Endothelial cell of umbilical vein (primary cell): ENCODE measurements at regions not wholly inside any gene's neighbourhood (a gene's known extent, or its start where the extent isn't known, plus 50 kb on each side); places are given as distances from the start of the nearest gene placed in this dataset.

ENCODE experiments used
- BruUV-seq: library from RNA; stranded (reverse); fragments of 400-500 nt; replicated peaks from 2 replicates; lab custom pipeline; 2021; lab: Mats Ljungman, UMichigan
- CTCF ChIA-PET: fragments of 300-600, 350-600 bp; sonication (Branson Sonifier 250); formaldehyde crosslinking; loops from one replicate; lab custom pipeline; 2021; ENCODE audit warnings: antibody characterized with exemption, inconsistent platforms; lab: Charles Lee
- POLR2A ChIA-PET: fragments of 300-600, 350-600 bp; sonication (Branson Sonifier 250); formaldehyde crosslinking; loops from one replicate; lab custom pipeline; 2021; ENCODE audit warnings: antibody characterized with exemption, inconsistent platforms; lab: Charles Lee
- DNase-seq: peaks from one replicate; pipeline ENCODE4 v3.0.0-alpha.2; 2011; ENCODE audit warnings: low read depth, low spot score
- FAIRE-seq: peaks from 2 replicates; lab custom pipeline; 2011; peaks lifted over from hg19 to GRCh38; lab: Jason Lieb, UNC
- H2AFZ ChIP-seq: 2 replicates; pipeline ENCODE4 v1.6.0; 2012; ENCODE audit warnings: low read depth, low read length, control low read depth, inconsistent platforms
- H3K27ac ChIP-seq: 2 replicates; pipeline ENCODE4 v1.5.1; 2011; ENCODE audit warnings: low read depth, mild to moderate bottlenecking, control low read depth, low read length, moderate library complexity; ENCODE audit not compliant: insufficient read depth
- H3K27me3 ChIP-seq, 2 experiments: 2 replicates each; pipeline versions ENCODE4 v1.6.0 to v1.6.1; 2011; ENCODE audit warnings: low read length in 2 of 2, mixed read lengths in 1 of 2; ENCODE audit not compliant: control insufficient read depth in 2 of 2, insufficient read depth in 2 of 2
- H3K36me3 ChIP-seq, 2 experiments: 2 replicates in 1 of 2; 3 replicates in 1 of 2; pipeline ENCODE4 v1.5.1; 2011; ENCODE audit warnings: low read length in 2 of 2, mild to moderate bottlenecking in 1 of 2, moderate library complexity in 1 of 2; ENCODE audit not compliant: control insufficient read depth in 2 of 2, insufficient read depth in 2 of 2; ENCODE audit errors: extremely low read depth in 1 of 2
- H3K4me1 ChIP-seq: 3 replicates; pipeline ENCODE4 v1.5.1; 2011; ENCODE audit warnings: mild to moderate bottlenecking, low read length; ENCODE audit not compliant: control insufficient read depth, insufficient read depth; ENCODE audit errors: extremely low read depth
- H3K4me2 ChIP-seq: 2 replicates; pipeline ENCODE4 v1.6.1; 2011; ENCODE audit warnings: low read length, control low read depth, mixed read lengths; ENCODE audit not compliant: insufficient read depth
- H3K4me3 ChIP-seq, 3 experiments: fragments of 200-600 bp in 1 of 3; sonication (generic), shearing (Covaris generic) in 1 of 3; replicated peaks in 1 of 3; 2 replicates each; pipeline ENCODE4 v1.5.1; 2011 to 2016; ENCODE audit warnings: control low read depth in 3 of 3, low read length in 3 of 3, mild to moderate bottlenecking in 2 of 3, inconsistent platforms in 1 of 3, low read depth in 1 of 3, moderate library complexity in 1 of 3; ENCODE audit not compliant: insufficient read depth in 1 of 3
- H3K79me2 ChIP-seq: 2 replicates; pipeline ENCODE4 v1.6.0; 2012; ENCODE audit warnings: low read length, inconsistent platforms; ENCODE audit not compliant: control insufficient read depth, insufficient read depth
- H3K9ac ChIP-seq: replicated peaks from 2 replicates; pipeline ENCODE3; 2011; ENCODE audit warnings: low read length, control low read depth; ENCODE audit not compliant: insufficient read depth; ENCODE audit errors: extremely low read depth
- H3K9me1 ChIP-seq: replicated peaks from 3 replicates; pipeline ENCODE4 v1.6.0; 2011; ENCODE audit warnings: mild to moderate bottlenecking, low read length; ENCODE audit not compliant: control insufficient read depth, insufficient read depth; ENCODE audit errors: extremely low read depth
- H3K9me3 ChIP-seq: replicated peaks from 2 replicates; pipeline ENCODE4 v1.5.1; 2012; ENCODE audit warnings: low read length, inconsistent platforms; ENCODE audit not compliant: control insufficient read depth, insufficient read depth
- H4K20me1 ChIP-seq: replicated peaks from 2 replicates; pipeline ENCODE3; 2011; ENCODE audit warnings: mild to moderate bottlenecking, low read length; ENCODE audit not compliant: control insufficient read depth, insufficient read depth; ENCODE audit errors: extremely low read depth
- CTCF ChIP-seq, 2 donors: IDR thresholded peaks; 1 replicate in 1 of 2; 2 replicates in 1 of 2; pipeline ENCODE4 v1.5.1; 2011; ENCODE audit warnings: low read length in 2 of 2, mild to moderate bottlenecking in 2 of 2, moderate library complexity in 2 of 2, control low read depth in 1 of 2, inconsistent platforms in 1 of 2, low read depth in 1 of 2; ENCODE audit not compliant: insufficient read depth in 1 of 2; ENCODE audit errors: extremely low read depth in 1 of 2
- EZH2 ChIP-seq: IDR thresholded peaks from 2 replicates; pipeline ENCODE4 v1.6.1; 2012; ENCODE audit warnings: borderline replicate concordance, low read depth, mild to moderate bottlenecking, moderate library complexity, low read length, inconsistent platforms; ENCODE audit not compliant: severe bottlenecking
- FOS ChIP-seq: IDR thresholded peaks from 2 replicates; pipeline ENCODE4 v1.6.1; 2011; ENCODE audit warnings: mild to moderate bottlenecking, low read length, moderate library complexity, borderline replicate concordance; ENCODE audit not compliant: insufficient read depth
- GATA2 ChIP-seq: IDR thresholded peaks from 2 replicates; pipeline ENCODE4 v1.7.0; 2011; ENCODE audit warnings: low read depth, mild to moderate bottlenecking, moderate library complexity, mixed read lengths, low read length; ENCODE audit not compliant: insufficient read length, insufficient read depth
- JUN ChIP-seq: IDR thresholded peaks from 2 replicates; pipeline ENCODE4 v1.6.1; 2011; ENCODE audit warnings: borderline replicate concordance, low read depth; ENCODE audit not compliant: insufficient read length, insufficient read depth
- MAX ChIP-seq: IDR thresholded peaks from 2 replicates; pipeline ENCODE4 v1.6.1; 2011; ENCODE audit not compliant: insufficient read depth, insufficient read length
- MYC ChIP-seq: IDR thresholded peaks from one replicate; pipeline ENCODE4 v1.6.1; 2011; ENCODE audit warnings: mild to moderate bottlenecking, low read depth, low read length
- POLR2A ChIP-seq: IDR thresholded peaks from 2 replicates; pipeline ENCODE4 v1.6.1; 2012; ENCODE audit warnings: low read depth, mild to moderate bottlenecking, control low read depth, low read length
- POLR2AphosphoS5 ChIP-seq: IDR thresholded peaks from 2 replicates; pipeline ENCODE4 v1.6.1; 2012; ENCODE audit warnings: low read depth, mild to moderate bottlenecking, control low read depth, low read length, moderate library complexity; ENCODE audit not compliant: insufficient read depth
- dilution Hi-C: fragments of 300-500 bp; cut with MboI; formaldehyde crosslinking; loops from one replicate; pipeline ENCODE4 v1.15.0; 2019; ENCODE audit warnings: low sequenced_read_pairs; ENCODE audit not compliant: extremely low pct_ligation_motif_present
- intact Hi-C: fragments of 100-400 bp; cut with micrococcal nuclease; formaldehyde crosslinking; loops from one replicate; pipeline ENCODE4 v1.10.0; 2022

DNA sequence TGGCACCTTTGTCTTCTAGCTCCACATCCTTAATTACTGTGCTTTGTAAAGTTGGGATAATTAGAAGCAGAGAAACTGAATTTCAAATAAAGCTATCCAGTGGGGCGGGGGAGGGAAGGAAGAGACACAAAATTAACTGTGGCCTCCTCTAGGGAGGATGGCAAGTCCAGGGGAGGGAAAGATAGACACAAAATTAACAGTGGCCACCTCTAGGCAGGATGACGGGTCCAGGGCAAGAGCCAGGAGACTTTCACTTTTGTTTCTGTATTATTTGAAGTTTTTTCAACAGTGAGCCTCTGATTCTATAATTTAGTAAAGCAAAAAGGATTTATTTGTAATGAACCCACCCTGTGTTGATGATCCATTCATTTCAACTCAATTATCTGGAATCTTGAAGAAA is 335.9 kb downstream of the MSX2 start:
- Histone ChIP-seq H3K9me3 (no peaks in the 10 kb centered on the region), H3K4me1 (no peaks in the 10 kb centered on the region), H3K36me3 (no peaks in the 10 kb centered on the region), H4K20me1 (no peaks in the 10 kb centered on the region), H3K4me3 (no peak overlapping the region), H3K9ac (no peak overlapping the region), H3K27me3 (no peaks in the 10 kb centered on the region), H2AFZ (no peak overlapping the region), H3K9me1 (no peaks in the 10 kb centered on the region), H3K4me2 (no peak overlapping the region), H3K27ac (no peak overlapping the region), H3K79me2 (no peaks in the 10 kb centered on the region)
- dilution Hi-C loops = no loop called here
- CTCF ChIA-PET = no interaction called here
- TF ChIP-seq FOS = no peak
- no peak for TF ChIP-seq EZH2
- no peak for TF ChIP-seq GATA2
- no peak for TF ChIP-seq MAX
- no peak for TF ChIP-seq JUN
- POLR2A ChIA-PET = interaction anchor here (0.6 kb wide), 1 partner anchor 81 kb away, joined by 5 read pairs; no protein-coding TSS in a partner anchor
- no peak for FAIRE-seq
- intact Hi-C loops = no loop called here
- no TSS peak for BruUV-seq
- DNase-seq = no peak

GRCh38 chr5:175059687-175060211 is 335.4 kb downstream of the MSX2 start:
- Histone ChIP-seq H3K36me3 (no peaks in the 10 kb centered on the region), H3K27ac (no peak overlapping the region), H3K4me3 (no peak overlapping the region), H4K20me1 (no peaks in the 10 kb centered on the region), H2AFZ (no peak overlapping the region), H3K4me1 (no peaks in the 10 kb centered on the region), H3K27me3 (no peaks in the 10 kb centered on the region), H3K4me2 (no peak overlapping the region), H3K79me2 (no peaks in the 10 kb centered on the region), H3K9ac (no peak overlapping the region), H3K9me1 (no peaks in the 10 kb centered on the region), H3K9me3 (no peaks in the 10 kb centered on the region)
- DNase-seq (no peak), FAIRE-seq (no peak)
- TF ChIP-seq MYC (no peak), CTCF (IDR thresholded peaks at IDR 0.05; ENCODE audit: extremely low read depth in 1 of 2, insufficient read depth in 1 of 2, low read depth in 1 of 2, low read length in 2 of 2) (no peak), POLR2AphosphoS5 (no peak), MAX (no peak), JUN (no peak), EZH2 (no peak), POLR2A (no peak), FOS (no peak), GATA2 (no peak)
- POLR2A ChIA-PET = interaction anchor here (0.6 kb wide), 1 partner anchor 81 kb away, joined by 5 read pairs; no protein-coding TSS in a partner anchor
- dilution Hi-C loops = no loop called here
- CTCF ChIA-PET = no interaction called here
- intact Hi-C loops = no loop called here
- BruUV-seq = no TSS peak
